ENCODE measurements at regions not wholly inside any gene's neighbourhood (a gene's known extent, or its start where the extent isn't known, plus 50 kb on each side); places are given as distances from the start of the nearest gene placed in this dataset.

DNA sequence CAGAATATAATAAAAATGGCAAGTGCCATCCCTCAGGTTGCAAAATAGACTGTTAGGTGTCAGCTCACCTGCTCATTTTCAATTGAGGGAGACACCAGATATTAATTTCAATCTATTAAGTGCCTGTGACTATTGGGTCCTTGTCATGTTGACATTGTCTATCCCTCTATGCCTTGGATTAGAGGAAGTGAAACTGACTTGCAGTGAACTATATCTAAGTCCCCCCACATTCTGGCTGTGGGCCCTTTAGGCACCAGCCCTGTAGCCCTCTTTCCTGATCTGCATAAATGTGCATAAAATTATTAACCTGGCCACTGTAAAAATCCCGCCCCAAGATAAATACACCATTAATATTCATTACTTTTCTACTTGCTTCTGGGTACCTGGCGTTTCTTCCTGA is 293.0 kb upstream of the CLNK start:
- DNase-seq: no peak

DNA sequence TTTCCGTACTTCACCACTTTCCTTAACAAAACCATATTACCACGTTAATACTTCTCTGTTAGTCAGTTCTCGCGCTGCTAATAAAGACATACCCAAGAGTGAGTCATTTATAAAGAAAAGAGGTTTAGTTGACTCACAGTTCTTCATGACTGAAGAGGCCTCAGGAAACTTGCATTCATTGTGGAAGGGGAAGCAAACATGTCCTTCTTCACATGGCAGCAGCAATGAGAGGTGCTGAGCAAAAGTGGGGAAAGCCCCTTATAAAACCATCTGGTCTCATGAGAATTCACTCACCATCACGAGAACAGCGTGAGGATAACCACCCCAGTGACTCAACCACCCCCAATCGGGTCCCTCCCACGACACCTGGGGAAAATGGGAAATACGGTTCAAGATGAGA is 289.8 kb upstream of the CLNK start:
- no peak for DNase-seq

DNA sequence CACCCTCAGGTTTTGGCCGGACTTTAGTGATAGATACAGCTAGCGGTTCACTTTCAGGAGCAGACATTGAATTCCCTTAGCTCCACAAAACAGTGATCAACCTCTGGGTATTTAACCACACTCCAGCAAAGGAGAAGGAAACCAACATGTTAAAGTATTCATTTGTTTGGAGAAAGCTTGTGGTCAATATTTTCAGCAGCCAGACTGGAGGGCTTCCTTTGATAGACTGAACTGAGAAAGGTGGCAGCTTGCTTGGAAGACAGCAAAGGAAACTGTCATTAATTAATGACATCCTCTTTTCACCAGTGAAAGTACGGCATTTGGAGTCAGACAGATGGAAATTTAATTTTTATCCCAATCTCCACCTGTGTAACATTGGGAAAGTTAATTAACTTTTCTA is 289.1 kb upstream of the CLNK start:
- no peak for DNase-seq

DNA sequence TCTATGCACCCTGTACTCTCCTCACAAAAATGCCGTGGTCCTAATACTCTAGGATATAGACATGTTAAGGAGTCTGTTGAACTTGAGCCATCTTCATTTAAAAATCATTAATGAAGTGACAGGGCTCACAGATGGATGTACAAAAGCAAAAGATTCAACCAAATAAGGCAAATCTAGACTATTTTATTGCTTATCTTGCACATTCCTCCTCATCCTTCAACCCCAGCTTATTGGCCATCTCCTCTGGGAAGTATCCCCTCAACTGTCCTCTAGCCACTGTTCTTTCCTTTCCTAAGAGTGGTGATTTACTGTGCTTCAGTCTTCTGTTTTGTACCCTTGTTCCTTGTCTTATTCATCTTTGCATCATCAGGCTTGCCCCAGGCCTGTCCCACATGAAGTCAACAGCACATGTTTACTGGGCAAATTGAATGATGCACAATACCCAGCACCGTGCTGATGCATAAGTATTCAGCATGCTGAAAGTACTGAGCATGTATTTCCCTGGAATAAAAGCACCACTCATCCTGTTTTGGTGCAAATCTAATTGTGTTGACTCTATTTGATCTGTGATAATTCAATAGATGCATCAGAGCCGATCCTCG is 287.3 kb upstream of the CLNK start:
- peak; percentile 17 for DNase-seq

DNA sequence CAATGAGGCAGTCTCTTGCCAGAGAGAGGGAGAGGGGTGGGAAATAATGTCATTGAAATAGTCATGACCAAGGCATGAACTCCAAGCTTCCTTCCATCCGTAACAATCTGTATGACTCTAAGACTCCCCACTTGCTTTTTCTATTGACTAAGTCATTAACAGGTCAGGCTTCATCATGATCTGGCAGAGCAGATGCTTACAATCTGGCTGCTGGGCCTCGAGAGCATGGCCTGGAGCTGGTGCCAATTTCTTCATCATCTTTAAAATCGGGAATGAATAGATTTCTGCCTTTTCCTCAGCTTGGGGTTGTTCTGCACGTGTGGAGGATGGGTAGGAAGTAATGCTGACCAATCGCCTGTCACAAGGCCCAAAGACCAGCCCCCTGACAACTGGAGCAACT is 280.6 kb upstream of the CLNK start:
- no peak for DNase-seq

DNA sequence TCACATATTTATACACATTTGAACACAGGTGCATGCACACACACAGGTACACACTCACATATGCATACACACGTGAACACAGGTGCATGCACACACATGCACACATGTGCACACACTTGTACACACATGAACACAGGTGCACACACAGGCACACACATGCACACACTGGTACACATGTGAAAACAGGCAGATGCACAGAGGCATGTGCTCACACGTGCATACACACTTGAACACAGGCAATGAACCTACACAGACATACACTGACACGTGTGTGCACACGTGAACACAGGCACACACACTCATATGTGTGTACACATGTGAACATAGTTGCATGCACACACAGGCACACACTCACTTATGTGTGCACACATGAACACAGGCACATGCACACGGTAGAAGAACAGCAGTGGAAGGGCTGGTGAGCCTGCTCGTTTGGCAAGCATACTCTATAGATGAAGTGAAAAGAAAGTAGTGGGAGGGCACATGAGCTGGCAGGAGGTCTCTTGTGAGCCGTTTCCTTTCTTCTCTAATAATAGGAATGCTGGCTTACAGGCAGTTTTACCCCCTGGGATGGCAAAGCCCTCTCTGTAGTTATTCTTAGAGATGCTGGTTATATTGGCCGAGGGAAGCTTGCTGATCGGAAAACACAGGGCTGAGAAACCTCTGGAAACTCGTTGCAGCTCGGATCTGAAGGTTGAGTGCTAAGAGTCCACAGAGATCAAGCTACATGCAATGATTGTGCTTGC is 279.6 kb upstream of the CLNK start:
- DNase-seq: no peak

DNA sequence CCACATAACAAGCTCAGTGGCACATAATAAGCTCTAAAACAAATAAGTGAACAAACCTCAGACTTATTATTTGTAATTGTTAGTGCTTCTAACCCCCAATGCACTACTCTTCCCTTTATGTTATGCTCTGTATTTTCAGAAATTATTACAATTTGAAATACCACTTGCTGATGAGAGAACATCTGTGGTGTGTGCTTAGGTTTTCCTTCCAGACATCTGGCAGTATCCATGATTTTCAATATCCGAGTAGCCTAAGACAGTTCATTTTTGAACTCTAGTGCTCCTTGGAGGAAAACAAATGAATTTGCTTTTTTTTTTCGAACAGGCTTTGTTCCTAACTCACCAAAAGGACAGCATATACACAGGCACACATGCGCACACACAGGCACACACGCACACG is 278.7 kb upstream of the CLNK start:
- no peak for DNase-seq

DNA sequence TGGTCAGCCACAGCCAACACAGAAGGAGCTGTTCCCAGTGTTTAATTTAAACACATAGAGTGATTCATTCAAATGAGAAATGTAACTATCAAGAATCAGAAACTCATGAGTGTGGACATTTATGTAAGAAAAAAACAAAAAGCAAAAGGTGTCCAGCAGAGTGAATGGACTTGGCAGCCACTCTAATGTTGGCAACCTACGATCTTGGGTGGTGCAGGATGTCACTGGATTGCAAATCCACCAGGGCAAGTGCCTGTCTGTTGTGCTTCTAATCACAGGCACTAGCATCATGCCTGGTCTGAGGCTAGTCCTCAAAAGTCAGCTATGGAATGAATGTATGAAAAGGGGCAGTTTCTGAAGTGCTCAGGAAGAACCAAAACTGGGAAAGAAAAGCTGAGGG is 277.7 kb upstream of the CLNK start:
- no peak for DNase-seq

DNA sequence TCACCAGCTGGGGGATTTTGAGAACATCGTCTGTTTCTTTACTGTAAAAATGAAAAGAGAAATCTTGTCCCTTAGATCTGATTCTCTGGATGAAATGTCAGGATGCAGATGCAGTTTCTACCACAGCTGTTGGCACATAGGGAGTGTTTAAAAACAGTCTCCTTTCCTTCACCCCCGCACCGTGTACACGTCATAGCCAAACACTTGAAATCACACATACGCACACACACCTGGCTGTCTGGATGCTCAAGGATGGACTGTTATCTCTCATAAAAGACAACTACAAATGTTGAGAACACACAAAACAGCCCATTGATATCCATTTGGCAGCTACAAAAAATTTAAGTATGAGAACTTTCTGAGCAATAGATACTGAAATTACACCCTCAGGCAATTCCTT is 275.8 kb upstream of the CLNK start:
- no peak for DNase-seq

DNA sequence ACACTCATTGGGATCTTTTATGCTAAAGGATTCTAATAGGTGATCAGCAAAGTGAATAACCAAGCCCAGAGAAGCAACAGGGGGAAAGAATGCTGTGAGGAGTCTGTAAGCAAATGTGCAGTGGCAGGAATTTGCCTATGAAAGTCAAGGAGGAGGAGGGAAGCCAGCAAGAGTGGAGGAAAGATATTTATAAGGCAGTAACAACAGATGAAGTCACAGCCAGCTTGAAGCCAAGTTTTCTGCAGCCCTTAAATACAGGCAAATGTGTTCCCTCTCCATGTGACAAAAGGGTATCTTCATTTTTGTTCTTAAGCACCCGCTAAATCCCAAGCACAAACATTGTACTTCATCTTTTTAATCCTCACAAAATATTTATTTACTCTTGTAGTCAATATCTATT is 275.0 kb upstream of the CLNK start:
- no peak for DNase-seq

DNA sequence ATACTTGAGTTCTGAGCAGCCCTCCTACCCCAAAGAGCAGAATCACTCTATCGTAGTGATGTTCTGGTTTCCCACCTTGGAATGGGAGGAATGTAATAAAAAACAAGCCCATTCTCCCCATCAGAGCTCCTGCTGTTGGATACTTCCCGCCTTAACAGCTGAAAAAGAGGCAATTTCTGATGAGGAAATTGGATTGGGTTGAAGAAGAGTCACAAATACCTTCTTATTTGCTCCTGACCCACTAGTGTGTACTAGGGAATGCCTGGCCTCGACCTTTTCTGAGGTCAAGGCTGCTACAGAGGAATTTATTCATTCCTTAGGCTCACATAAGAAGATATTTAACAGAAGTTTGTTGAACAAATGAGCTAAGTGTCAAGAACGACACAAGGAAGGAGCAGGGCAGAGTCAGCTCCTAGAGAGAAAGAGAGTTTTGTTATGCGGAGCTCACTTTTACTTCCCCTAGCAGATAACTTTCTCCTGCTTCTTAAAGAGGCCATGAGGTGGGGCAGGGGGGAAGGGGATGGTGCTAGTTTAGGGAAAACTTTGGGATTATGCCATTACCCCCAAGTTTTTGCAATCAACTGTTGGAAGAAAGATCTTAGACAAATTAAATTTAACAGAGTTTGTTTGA is 273.8 kb upstream of the CLNK start:
- no peak for DNase-seq

DNA sequence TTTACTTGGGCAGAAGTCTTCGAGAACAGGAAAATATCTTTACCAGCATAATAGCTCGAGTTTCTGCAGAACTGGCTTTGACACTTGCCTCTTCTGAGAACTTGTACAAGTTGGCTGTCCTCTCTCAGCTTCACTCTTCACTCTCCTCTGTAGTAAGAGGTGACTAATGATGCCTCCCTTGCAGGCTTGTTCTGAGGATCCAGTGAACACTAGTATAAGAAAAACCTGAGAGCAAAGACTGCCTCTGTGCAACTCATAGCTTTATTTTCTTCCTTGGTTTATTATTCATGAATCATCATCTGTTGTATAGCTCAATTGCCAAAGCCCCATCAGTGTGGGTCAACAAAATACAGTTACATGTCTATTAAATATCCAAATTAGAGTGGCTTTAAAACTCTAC is 266.7 kb upstream of the CLNK start:
- DNase-seq: peak; percentile 29

DNA sequence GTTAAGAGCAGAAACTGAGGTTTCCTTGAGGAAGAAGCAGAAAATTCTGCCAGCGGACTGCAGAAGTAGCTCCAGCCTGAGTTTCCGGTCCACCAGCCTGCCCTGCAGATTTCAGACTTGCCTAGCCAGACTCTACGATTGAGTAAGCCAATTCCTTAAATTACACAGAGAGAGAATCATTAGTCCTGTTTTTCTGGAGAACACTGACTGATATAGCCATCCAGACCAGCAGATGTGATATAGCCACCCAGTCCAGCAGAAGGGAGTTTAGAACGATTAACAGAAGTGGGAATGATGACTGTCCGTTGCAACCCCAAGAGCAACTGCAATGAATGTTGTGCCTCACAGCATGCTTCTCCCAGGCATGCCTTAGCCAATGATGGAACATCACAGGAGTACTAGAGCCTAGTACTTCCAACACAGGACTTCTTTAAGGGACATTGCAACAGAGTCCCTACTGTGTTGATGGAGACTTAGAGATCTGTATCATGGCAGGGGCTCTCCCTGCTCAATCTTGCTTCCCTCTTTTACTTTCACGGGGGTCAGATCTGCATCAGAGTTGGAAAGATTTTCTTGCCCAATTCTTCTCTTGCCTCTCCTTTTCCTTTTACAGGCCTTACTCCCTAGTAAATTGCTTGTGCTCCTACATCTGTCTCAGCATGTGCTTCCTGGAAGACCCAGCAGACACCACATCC is 264.6 kb upstream of the CLNK start:
- DNase-seq: no peak

DNA sequence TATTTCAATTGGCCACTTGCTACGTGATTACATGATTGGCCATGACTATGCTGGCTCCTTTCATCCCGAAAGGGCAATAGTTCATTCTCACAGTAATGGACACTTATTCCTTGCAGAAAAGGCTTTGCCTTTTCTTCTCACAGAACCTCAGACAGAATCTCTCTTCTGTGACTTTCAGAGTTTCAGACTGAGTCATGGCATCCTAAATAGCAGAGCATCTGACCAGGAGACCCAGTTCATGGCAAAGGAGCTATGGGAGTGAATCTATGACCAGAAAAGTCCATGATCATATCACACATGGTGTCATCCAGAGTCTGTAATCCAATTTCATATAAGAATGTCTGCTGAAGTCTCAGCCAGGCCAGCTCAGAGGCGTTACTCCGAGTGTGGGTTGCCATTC is 263.3 kb upstream of the CLNK start:
- no peak for DNase-seq

DNA sequence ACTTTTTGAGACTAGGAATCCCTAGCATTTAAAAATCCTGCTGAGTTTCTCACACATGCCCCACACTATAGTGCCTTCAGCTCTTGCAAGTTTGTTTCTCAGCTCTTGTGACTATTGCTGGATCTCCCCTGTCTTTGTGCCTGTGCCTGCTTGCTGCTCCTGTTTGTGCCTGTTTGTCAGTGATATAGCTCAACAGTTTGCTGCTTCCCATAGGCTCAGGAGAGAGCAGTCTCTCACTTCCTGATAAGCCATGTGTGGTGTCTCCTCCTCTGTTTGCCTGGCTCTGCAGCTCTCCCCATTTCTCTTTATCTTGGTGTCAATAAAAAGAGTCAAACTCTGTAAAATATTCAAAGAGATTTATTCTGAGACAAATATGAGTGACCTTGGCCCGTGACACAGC is 259.8 kb upstream of the CLNK start:
- DNase-seq: no peak

DNA sequence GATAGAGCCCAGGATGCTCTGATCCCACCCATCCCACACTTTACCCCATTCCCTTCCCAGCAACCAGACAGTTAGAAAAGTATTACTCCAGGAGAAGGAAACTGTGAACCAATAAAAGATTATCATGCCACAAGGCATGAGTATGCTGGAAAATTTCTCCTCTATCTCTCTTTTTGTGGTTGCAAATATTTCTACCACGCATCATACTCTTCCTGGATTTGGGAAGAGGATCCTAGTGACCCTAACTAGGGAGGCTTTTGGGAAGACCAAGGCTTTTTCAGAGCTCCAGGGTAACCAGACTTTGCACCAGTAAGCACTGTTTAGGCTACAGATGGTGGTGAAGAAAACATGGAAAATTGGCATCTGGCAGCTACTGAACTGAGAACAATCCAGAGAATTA is 257.6 kb upstream of the CLNK start:
- no peak for DNase-seq

DNA sequence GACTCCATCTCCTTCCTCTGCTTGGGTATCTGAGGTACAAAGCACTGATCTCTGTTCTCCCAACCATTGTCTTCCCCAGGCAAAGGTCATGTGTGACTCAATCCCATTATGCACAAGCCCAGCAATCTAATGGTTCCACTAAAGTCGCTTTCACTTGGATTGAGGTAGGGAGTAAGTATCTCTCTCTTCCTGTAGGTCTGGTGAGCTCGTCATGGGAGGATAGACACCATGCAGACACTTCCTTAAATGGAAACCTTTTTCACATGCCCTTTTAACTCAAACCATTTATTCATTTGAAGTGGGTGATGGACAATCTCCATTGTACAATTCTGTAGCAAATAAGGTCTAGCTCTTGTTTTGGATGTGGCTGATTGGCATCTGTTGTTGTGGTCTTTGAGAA is 245.2 kb upstream of the CLNK start:
- DNase-seq: no peak

DNA sequence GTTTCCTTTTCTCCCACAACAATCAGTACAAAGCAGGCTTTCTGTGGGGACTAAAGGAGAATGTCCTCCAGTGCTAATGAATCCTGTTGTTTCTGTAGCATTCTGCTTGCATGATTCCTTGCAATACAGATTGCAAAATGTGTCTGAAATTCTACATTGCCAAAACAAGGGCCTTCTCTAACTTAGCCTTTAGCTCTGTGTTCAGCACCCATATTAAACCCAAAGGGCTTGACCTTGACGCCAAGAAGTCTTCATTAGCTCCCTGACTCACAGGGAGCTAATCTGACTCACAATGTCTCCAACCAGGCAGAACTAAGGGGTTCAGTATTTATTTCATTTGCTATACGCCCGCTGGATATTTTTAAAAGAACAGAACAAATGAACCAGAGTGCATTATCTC is 241.4 kb upstream of the CLNK start:
- DNase-seq: peak; percentile 45

DNA sequence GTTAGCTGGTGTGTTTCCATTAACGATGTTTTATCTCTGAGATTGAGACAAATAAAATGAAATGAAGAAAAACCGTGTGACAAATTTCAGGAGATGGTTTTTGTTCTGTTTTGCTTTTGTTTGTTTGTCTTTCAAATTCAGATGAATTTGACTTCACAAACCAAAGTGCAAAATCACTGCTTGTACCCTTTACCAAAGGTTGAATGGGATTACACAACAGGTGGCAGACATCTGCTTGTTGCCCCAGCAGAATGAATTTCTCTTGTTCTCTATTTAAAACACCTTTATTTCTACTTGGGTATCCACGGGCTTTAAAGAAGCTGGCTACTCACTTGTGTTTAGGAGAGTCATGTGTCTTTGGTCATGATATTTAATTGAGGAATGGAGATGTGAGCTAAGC is 239.7 kb upstream of the CLNK start:
- no peak for DNase-seq

DNA sequence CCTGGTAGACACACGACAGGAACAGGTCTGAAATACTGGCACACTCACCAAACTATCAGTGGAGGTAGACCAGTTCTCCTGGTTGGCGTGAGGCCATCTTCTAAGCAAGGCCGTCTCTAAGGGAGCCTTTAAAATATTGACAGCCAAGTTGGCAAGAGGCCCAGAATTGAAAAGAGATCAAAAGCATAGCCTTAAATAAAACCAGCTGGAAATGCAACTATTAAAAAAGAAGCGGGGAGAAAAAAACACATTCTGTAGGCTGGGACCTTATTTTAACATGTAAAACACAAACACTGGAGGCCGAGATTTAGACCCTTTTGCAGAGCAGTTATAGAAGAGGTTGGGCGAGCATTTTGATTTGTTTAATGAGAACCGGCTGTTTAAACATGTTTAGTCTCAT is 233.0 kb upstream of the CLNK start:
- DNase-seq: no peak

DNA sequence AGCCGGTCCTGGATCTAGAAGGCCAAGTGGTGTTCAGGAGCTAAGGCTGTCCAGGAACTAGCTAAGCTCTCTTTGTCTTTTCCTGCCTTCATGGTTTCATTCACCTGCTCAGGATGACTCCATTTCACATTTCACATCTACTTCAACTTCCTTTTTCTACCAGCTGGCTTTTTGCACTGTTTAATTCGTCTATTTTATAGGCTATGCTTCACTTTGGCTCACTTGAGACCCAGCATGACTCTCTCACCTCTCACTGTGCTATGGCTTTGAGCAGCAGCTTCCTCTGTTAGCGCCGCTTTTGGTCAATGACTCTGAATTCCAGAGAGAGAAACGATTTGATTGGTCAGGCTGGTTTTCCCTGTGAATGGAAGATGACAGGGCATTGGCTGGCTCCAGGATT is 213.5 kb upstream of the CLNK start:
- no peak for DNase-seq

DNA sequence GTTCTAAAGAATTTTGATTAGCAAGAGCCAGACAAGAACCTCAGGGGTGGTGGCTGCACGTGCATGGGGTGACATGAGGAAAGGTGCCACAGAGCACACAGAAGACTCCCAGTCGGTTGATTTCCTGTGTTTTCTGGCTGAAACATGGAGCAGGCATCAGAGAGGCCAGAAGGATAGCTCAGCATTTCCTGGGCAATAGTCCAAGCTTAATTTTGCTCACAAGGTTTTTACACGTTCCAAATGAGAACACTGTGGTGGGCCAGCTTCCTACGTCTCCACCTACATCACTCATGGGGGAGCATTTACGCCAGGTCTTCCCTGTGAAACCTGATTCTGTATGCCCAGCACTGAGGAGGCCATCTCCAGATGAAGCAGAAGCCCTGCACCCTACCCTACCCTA is 212.5 kb upstream of the CLNK start:
- no peak for DNase-seq

DNA sequence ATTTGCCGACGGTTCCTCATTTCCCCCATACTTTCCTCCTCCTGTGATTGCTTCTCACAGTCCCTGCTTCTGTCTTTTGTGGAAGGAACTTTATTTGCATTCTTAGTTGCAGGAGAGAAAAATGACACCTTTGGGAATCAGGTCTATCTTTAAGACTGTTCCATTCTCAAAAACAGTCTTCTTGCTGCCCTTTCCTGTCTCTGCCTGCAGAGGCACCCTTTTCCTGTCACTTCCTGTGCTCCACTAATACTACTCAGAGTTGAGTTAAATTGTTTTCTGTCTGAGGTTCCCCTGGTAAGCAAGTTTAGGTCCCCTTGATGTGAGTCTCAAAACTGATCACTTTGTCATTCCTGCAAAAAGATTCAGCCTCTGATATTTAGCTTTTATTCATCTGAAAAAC is 208.8 kb upstream of the CLNK start:
- no peak for DNase-seq

DNA sequence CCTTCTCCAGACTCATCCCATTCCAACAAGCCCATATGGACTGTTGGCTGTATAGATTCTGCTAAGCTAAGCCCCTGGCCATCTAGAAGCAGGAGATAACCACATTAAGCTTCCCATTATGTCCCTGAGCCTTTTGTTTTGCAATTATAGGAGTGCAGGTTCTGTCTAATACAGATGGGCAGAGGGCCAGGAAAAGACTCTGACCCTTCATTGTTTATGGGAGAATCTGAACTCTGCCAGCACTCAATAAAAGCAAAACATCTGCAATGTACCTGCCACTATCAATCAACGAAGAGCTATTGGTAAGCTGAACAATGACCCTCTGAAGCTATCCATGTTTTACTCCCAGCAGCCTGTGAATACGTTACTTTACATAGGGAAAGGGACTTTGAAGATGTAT is 207.3 kb upstream of the CLNK start:
- no peak for DNase-seq

Data from T1000 (cell line).